ENCODE measurements at regions not wholly inside any gene's neighbourhood (a gene's known extent, or its start where the extent isn't known, plus 50 kb on each side); places are given as distances from the start of the nearest gene placed in this dataset.

DNA sequence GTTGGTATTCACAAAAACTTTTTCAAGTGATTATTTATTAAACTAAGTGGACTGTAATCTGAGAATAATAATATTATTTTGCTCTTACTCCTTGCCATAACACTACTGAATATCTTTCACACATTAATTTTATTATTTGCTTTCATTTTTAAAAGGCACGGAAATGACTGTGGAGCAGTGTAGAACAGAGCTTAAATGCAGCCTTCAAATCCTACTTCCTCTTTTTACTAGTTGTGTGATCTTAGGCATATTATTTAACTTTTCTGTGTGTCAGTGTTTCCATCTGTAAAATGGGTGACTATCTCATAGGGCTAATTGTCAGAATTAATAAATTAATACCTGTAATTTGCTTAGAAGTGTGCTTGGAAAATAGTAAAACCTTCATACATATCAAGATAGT lies 55.5 kb upstream of the SLC8A1 start:
- no peak for DNase-seq (ENCODE audit: low read depth)

DNA sequence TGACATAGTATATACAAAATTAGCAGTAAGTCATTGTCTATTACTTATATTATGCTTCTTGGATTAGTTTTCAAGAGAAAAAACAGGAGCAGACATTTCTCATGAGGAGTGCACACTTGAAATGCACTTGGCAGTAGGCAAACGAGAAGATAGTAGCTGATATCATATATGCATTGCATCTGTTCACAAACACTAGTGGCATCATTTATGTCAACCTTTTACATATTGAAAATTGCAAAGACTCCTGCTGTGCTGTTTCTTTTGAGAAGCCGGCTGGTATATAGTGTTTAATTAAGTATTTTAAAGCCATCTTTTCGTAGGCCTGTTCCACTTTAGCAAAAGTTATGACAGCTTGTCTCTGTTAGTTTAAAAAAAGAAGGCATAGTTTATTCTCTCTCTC lies 58.4 kb upstream of the SLC8A1 start:
- no peak for DNase-seq (ENCODE audit: low read depth)

GRCh38 chr2:40511661-40512213 lies 59.8 kb upstream of the SLC8A1 start:
- no peak for DNase-seq (ENCODE audit: low read depth)

GRCh38 chr2:40512256-40512655 lies 60.4 kb upstream of the SLC8A1 start:
- DNase-seq (ENCODE audit: low read depth): no peak

GRCh38 chr2:40513201-40513600 lies 61.3 kb upstream of the SLC8A1 start:
- DNase-seq (ENCODE audit: low read depth): no peak

DNA sequence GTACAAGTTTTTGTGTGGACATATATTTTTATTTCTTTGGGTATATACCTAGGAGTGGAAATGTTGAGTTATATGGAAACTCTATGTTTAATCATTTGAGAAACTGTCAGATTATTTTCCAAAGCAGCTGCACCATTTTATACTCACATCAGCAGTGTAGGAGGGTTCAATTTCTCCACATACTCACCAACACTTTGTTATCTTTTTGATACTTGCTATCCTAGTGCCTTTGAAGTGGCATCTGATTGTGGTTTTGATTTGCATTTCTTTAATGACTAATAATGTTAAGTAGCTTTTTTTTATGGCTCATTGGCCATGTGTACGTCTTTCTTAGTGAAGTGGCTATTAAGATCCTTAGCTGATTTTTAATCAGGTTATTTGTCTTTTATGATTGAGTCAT lies 64.7 kb upstream of the SLC8A1 start:
- peak; percentile 29 for DNase-seq (ENCODE audit: low read depth)

GRCh38 chr2:40528564-40528963 lies 76.7 kb upstream of the SLC8A1 start:
- DNase-seq (ENCODE audit: low read depth): no peak

- no peak for DNase-seq (ENCODE audit: low read depth)
Observed at GRCh38 chr2:40531359-40531758, 79.5 kb upstream of the SLC8A1 start.

DNA sequence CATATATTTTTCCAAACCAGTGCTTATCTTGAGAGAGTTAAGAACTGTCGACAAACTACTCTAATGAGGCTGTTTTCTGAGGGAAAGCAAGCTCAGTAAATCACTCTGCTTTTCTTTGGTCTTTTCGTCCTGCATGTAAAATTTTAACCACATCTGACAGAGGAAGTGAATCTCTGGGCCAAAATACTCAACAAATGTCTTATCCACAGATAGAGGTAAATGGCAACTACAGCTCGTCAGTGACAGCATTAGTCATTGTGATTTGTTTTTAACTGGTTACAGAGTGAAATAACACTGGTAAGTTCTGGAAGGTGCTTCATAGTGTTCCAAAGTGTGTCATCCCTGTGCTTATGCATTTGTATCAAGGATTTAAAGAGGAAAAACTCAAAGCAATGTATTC lies 82.6 kb upstream of the SLC8A1 start:
- DNase-seq (ENCODE audit: low read depth): peak; percentile 67

DNA sequence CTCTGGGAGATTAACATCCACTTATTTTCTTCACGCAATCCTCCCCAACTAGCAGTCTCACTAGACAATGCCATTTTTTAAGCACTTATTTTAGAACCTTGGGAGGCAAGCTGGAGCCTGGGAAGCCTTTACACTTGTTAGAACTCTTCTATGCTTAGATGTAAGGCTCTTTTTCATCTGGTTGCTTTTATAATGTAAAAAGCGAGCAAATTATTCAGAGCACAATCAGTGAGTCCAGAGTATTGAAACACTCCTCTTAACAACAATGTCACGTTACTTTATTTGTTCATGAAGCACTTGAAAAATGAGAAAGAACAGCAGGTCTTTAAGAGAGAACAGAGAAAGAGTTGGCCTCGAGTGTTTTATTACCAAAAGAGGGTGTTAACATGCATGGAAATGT lies 84.1 kb upstream of the SLC8A1 start:
- no peak for DNase-seq (ENCODE audit: low read depth)

DNA sequence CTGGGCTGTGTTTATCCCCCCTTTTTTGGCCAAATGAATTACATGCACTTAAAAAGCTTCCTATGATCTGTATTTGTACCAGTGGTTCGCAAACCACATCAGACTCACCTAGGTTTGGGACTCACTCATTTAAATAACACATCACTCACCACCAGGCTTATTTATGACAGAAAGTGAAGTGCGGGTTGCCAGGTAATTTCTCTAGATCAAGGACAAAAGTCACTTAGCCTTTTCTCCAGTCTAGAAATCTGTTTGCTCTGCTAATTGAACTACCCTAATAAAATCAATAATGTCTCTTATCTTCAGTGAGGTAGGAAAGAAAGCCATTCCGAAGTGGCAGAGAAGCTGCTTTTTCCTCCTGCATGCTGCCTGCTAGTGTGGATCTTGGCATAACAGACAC lies 88.1 kb upstream of the SLC8A1 start:
- DNase-seq (ENCODE audit: low read depth): no peak

DNA sequence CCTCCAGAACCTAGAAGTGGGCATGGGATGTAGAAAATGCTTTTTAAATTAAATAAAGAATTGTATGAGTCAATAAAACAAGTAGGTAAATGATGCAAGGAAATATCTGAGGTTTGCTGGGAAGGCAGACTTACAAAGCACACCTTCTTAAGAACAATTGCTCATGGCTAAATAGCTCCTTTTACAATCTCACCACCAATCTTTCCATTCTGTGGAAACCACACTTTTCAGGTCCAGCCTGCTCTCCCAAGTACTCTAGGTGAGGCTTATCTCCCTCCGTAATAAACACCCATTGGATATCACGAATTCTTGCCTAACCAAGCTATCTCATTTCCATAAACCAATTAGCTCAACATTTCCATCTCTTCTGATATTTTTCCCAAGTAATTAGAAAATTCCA lies 91.5 kb upstream of the SLC8A1 start:
- DNase-seq (ENCODE audit: low read depth): peak; percentile 59

DNA sequence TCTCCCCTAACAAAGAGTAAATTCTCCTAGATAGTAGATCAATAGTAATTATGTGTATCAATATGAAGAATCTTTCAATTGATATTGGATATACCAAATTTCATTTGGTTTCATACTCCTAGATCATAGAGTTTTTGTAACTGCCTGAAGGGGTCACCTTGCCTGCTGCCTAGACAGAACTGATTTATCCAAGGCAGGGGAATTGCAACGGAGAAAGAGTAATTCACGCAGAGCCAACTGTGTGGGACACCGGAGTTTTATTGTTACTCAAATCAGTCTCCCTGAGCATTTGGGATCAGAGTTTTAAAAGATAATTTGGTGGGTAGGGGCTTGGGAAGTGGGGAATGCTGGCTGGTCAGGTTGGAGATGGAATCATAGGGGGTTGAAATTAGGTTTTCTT lies 92.2 kb upstream of the SLC8A1 start:
- no peak for DNase-seq (ENCODE audit: low read depth)

DNA sequence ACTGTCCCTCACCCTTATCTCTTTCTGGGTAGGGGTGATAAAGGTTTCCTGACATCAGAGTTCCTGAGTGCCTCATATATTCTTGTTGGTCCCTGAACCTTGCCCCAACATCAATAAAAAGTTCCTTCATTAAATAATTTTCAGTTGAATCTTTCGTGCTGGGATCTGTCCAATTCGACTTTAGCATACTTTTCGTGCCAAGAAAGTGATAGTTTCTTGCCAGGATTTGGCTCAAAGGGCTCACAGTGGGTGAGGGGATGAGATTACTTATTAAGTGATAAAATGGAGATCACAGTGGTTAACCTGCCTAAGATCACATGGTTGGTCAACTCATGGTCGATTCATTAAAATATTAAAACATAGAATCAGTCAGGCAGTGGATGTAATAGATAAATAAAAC lies 93.8 kb upstream of the SLC8A1 start:
- DNase-seq (ENCODE audit: low read depth): peak; percentile 22

DNA sequence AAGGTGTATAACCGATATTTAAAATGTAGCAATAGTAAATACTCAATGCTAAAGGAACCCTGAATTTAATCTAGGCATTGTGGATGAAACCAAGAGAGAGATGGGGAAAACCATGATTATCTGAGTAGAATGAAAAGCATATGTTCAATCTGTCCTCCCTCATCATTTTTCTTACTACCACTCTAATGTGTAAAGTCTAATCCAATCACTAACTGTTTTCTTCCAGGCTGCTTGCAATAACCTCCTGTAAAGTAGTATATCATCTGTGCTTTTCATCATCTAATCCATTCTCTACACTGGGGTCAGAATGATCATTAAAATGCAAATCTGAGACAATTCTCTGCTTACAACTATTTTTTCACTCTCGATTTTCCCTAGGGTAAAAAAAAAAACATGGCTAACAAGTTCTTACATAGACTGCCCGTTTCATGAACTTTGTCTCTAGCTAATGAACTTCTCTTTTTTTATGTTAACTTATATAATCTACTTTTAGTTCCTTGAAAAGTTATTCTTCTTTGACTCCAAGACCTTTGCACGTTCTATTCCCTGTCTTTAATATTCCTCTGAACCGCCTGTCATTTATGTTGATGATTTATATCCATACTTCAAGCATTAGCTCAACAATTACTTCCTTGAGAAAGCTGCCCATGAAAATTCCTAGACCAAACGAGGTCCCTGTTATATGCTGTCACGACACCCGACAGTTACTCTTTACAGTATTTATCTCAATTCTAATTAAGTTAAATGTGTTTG lies 94.7 kb upstream of the SLC8A1 start:
- no peak for DNase-seq (ENCODE audit: low read depth)

DNA sequence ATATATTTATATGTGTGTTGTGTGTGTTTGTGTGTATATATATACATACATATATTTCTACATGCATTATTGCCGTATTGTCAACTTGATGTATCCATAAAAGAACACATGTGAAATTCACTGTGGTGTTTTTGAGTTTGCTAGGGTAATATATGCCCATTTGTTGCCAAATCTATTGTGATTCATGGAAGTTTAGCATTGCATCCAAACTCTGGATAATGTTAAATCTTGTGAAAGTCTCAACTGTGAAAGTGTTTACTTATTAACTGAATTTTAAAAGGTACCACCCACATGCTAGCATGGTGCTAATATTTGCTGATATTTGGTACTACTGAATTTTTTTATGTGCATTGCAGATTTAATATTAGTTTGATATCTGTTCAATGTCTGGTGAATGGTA lies 96.6 kb upstream of the SLC8A1 start:
- DNase-seq (ENCODE audit: low read depth): peak; percentile 81

DNA sequence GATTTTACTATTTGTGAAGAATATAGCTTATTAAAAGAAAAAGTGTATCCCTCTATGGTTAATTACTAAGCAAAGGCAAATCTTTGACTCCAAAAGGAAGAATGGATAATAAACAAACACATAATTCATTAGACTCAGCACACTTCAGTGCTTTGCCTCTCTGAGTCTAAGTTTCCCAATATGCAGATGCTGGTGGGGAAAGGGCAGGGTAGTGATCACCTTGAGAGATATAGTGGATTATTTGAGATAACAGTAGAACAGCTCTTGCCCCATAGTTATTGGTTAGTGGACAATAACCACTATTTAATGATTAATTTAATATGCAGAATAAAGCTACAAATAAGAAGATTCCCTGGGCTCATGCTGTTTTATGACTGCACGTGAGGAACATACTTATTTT lies 98.2 kb upstream of the SLC8A1 start:
- no peak for DNase-seq (ENCODE audit: low read depth)

- no peak for DNase-seq (ENCODE audit: low read depth)
Observed at GRCh38 chr2:40551081-40551480, 99.2 kb upstream of the SLC8A1 start.

DNA sequence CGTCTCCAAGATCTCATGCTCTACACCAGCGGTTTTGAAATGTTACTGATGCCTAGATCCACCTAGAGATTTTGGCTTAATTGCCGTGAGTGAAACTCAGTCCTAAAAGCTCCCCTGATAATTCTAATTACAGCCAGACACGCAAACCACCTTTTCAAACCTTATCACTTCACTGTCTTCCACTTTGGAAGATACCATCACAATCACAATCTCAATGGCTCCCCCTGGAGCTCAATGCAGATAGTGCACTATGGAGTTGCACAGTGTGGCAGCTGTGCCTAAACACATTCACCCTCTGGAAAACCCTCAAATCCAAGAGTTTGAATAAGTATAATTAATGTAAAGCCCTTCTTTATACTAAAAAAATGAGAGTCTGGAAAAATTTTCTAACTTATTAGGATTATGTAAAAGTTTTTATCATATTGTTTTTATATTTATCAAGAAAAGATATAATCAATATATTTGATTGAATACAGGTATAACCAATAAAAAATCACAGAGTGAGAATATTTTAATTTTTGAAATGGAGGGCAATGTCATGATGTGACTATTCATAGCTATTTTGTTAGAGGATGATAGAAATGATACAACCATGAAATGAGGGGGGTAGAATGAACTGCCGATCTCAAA lies 102.9 kb upstream of the SLC8A1 start:
- DNase-seq (ENCODE audit: low read depth): peak; percentile 50

GRCh38 chr2:40556293-40556692 lies 104.4 kb upstream of the SLC8A1 start:
- DNase-seq (ENCODE audit: low read depth): no peak

DNA sequence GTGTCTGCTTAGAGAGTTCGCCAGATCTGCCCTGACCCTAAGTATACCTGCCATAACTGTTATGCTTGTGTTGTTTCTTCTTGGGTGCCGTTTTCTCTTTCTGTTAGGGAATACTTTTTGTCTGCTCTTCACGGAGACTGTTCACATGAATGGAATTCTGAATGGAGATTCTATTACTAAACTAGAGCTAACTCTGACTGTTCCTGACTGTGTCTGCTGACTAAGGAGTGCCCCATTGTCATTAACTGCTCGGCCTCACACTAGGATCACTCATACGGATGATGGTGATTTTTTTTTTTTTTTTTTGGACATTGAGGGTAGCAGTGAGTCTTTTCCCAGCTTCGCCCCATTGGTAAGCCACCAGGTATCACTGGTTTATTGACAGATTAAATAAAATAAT lies 104.8 kb upstream of the SLC8A1 start:
- DNase-seq (ENCODE audit: low read depth): no peak

DNA sequence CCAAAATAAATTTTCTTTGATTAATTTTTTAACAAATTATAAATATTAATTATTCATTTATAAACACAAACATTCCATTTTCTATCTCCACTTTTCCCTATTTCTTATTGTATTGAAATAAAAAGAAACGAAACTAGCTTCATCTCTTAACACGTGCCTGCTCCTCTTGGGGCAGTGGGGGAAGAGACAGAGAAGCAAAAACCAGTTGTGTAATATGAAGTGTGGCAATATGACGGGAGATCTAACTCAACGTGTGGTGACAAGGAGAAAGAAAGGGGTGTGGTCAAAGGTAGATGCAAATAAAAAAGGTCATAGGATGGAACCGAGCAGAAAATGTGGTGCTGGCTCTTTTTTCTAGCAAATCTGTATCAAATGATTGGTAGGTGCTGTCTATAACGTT lies 106.9 kb upstream of the SLC8A1 start:
- DNase-seq (ENCODE audit: low read depth): no peak

GRCh38 chr2:40559175-40559574 lies 107.3 kb upstream of the SLC8A1 start:
- DNase-seq (ENCODE audit: low read depth): no peak

GRCh38 chr2:40564184-40564583 lies 112.3 kb upstream of the SLC8A1 start:
- DNase-seq (ENCODE audit: low read depth): no peak

All from renal cortical epithelial cell (primary cell).